GM18498 (cell line): ENCODE measurements at regions not wholly inside any gene's neighbourhood (a gene's known extent, or its start where the extent isn't known, plus 50 kb on each side); places are given as distances from the start of the nearest gene placed in this dataset.
"Not testable (repeated sequence)": the region's sequence is repeated elsewhere in the genome, so short reads cannot be mapped to it uniquely, and the experiment has no call there.

ENCODE experiments used
- ATAC-seq: cut with Tn5 transposase; IDR thresholded peaks from one replicate; pipeline ENCODE4 v1.9.1; 2021; ENCODE audit warnings: mild to moderate bottlenecking, moderate library complexity; ENCODE audit not compliant: unreplicated experiment

DNA sequence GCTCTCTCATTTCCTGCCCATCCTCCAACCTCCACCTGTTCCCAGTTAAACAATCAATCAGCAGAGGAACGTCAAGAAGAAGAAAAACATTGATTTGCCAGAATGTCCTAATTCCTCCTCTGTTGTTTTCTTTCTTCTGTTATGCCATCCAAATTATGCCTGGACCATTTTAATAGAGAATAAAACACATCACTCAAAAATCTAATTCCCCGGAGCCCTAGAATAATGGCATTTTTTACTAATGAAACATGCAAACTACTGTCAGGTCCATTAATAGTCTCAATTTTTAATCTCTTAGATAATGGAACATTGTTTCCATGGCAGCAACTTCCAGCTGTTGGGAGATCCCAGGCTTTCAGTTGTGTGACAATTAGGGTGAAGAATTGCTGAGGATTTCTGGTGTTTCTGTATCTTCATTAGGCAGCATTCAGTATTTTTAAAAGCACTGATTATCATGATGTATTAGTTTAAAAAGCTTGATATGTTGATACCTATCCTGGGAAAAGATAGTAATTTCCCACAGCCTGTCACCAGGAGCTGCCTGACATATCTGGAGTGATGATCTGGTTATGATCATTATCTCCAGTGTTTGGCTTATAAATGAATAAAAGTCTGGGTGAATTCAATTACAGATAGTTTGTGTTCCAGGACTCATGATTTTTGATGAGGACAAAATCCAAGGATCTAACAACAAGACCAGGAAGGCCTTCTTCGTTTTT, 209.8 kb downstream of the TPBG start:
- ATAC-seq, result no peak

GRCh38 chr6:82576284-82576683, 212.7 kb downstream of the TPBG start:
- no peak for ATAC-seq

- no peak for ATAC-seq
Observed at GRCh38 chr6:82584194-82584695, 220.6 kb downstream of the TPBG start.

GRCh38 chr6:82584856-82585255, 221.2 kb downstream of the TPBG start:
- no peak for ATAC-seq

GRCh38 chr6:82588020-82588419, 224.4 kb downstream of the TPBG start:
- no peak for ATAC-seq

DNA sequence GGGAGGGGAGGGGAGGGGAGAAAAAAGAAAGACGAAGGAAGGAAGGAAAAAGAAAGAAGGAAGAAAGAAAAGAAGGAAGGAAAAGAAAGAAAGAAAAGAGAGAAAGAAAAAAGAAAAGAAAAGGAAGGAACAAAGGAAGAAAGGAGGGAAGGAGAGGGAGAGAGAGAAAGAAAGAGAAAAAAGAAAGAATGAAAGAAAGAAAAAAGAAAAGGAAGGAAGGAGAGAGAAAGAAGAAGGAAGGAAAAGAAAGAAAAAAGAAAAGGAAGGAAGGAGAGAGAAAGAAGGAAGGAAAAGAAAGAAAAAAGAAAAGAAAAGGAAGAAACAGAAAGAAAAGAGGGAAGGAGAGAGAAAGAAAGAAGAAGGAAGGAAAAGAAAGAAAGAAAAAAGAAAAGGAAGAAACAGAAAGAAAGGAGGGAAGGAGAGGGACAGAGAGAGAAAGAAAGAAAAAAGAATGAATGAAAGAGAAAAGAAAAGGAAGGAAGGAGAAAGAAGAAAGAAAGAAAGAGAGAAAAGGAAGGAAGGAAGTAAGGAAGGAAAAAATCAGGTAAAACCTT, 225.3 kb downstream of the TPBG start:
- no peak for ATAC-seq

DNA sequence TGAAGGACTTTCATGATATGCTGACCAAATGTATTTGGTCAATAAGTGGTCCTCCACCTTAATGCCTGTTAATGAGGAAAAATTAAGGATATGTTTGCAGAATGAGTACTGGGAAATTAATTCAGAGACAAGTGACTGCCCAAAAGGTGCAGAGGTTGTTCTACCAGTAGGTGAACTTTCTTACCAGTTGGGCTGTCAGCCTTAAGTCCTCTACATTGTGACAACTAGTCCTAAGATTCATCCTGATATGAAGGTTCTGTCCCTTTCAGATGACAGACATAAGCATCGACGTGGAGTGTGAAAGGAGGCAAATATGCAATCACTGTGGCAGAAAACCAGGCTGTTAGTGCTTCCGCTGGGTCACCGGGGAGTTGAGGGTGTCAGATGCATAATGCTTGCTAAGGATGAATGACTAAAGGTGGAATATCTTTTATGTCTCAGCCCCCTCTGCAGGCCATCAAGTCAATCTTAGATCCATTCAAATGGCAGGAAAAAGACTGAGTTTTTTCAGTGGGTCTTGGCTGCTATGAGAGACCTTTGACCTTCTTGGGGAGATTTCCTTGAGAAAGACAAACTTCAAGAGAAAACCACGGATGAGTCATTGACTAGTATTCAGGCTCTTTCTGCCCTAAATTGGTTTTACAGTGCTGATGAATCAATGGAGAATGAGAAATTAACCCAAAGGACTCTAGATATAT, 226.0 kb downstream of the TPBG start:
- peak; percentile 85 for ATAC-seq

- ATAC-seq, result no peak
Observed at GRCh38 chr6:82597201-82597600, 233.6 kb downstream of the TPBG start.

GRCh38 chr6:82602776-82603175, 239.2 kb downstream of the TPBG start:
- no peak for ATAC-seq

DNA sequence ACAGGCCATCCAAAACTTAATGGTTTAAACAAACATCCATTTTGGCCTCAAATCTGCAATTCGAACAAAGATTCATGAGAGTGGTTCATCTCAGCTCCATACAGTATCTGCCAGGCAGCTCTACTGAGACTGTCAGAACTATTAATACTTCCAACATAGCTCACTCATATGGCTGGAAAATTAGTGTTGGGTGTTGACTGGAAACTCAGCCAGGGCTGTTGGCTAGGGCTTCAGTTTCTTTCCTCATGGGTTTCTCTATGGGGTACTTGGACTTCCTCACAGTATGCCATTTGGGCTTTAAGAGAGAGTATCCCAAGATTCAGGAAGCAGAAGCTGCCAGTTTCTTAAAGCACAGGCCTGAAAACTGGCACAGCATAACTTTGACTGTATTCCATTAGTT, 240.3 kb downstream of the TPBG start:
- ATAC-seq, result no peak

- ATAC-seq, result no peak
Observed at GRCh38 chr6:82607998-82608725, 244.5 kb downstream of the TPBG start.

GRCh38 chr6:82608781-82609180, 245.2 kb downstream of the TPBG start:
- ATAC-seq, result no peak

DNA sequence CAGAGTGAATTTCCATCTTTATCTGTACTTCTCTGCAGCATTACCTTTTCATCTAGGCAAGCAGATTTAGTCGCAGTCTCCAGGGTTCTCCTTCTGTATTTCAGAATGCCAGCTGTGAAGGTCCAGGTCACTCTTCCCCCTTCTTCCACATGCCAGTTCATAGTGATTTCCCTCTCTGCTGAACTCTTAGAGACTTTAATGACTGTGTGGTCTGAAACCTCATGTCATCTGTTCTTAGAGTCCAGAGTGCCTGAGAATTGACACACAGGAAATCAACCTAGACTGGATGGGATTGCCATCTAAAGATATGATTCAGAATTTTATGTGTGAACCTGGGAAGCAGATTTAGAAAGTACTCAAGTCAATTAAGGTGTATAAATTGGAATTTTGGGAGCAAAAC, 248.1 kb downstream of the TPBG start:
- ATAC-seq, result no peak

- no peak for ATAC-seq
Observed at GRCh38 chr6:82612475-82613039, 248.9 kb downstream of the TPBG start.

DNA sequence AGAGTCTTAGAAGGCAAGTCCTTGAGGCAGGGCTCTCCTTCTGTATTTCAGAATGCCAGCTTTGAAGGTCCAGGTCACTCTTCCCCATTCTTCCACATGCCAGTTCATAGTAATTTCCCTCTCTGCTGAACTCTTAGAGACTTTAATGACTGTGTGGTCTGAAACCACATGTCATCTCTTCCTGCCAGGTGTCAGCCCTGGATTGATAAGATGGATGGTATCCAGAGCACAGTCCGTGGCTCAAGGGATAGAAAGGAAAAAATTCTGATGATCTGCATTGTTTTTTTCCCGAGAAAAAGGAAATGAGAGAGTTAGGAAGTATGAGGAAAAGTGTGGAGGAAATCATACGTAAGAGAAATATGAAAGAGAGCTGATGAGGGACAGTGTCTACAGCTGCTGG, 250.9 kb downstream of the TPBG start:
- ATAC-seq, result no peak

DNA sequence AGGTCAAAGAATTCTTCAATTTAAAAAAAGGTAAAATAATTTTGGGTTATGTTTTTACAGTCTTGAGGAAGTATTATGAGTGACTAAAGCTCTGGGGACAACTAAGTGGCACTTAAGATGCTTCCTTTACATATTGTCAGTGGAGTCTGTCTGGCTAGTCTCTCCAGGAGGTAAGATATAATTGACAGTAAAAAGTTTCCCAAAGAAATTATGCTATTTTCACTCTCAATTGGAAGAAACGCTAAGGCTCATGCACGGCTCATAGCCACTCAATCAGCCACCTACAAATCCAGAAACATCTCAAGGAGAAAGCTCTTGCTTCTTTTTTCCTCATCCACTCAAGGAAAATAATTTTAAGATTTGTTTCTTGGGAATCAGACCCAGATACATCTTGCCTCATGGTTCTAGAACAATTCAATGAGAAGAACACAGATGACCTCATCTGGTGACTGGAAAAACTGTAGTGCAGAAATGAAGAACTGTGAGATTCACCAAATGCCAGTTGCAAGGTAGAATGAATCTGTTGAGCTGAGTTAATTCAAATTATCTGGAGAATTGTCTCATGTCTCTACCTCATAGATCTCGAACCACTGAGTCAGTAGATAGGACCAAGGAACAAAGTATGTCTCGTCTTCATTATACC, 252.9 kb downstream of the TPBG start:
- ATAC-seq, result no peak

- ATAC-seq, result no peak
Observed at GRCh38 chr6:82617648-82618047, 254.0 kb downstream of the TPBG start.

GRCh38 chr6:82619573-82619972, 256.0 kb downstream of the TPBG start:
- ATAC-seq, result no peak

- ATAC-seq, result no peak
Observed at GRCh38 chr6:82622461-82622860, 258.8 kb downstream of the TPBG start.

- no peak for ATAC-seq
Observed at GRCh38 chr6:82624251-82624650, 260.6 kb downstream of the TPBG start.

GRCh38 chr6:82626946-82627345, 263.3 kb downstream of the TPBG start:
- not testable (repeated sequence) for ATAC-seq
